Hypothalamus (tissue), 51 donors: ENCODE measurements at regions not wholly inside any gene's neighbourhood (a gene's known extent, or its start where the extent isn't known, plus 50 kb on each side); places are given as distances from the start of the nearest gene placed in this dataset.
"Not testable (repeated sequence)": the region's sequence is repeated elsewhere in the genome, so short reads cannot be mapped to it uniquely, and the experiment has no call there.

Experiments
- DNase-seq, 51 donors: peaks; one replicate each; lab custom pipeline; 2025; lab: John Stamatoyannopoulos, UW

DNA sequence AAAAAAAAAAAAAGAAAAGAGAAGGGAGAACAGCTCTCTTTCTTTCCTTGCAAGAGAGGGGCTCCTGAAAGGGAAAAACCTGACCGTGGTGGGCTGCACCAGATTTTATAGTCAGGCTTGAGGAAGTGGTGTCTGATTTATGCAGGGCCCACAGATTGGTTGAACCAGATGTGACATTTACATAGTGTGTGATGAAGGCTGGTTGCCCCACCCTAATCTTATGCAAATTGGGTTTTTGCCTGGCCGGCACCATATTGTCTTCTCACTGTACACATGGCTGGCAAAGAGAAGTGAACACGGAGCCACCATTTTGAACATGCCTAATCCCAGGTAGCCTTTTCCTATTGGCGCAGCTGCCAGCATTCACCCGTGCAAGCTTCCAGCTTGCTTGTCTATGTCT lies 154.4 kb downstream of the OXSM start:
- no peak for DNase-seq

DNA sequence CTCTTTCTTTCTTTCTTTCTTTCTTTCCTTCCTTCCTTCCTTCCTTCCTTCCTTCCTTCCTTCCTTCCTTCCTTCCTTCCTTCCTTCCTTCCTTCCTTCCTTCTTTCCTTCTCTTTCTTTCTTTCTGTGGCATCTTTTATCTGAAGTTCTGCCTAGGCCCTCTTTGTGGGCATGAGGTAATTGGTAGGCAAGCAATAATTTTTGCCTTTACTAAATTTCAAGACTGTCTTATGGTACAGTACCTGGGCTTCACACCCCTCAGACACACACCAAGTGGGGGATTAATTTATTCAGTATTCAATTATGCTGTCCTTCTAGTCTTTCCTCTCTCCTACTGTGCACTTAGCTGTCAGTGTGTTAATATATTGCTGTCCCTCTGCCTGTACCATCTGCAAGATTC lies 155.5 kb downstream of the OXSM start:
- DNase-seq: no peak

DNA sequence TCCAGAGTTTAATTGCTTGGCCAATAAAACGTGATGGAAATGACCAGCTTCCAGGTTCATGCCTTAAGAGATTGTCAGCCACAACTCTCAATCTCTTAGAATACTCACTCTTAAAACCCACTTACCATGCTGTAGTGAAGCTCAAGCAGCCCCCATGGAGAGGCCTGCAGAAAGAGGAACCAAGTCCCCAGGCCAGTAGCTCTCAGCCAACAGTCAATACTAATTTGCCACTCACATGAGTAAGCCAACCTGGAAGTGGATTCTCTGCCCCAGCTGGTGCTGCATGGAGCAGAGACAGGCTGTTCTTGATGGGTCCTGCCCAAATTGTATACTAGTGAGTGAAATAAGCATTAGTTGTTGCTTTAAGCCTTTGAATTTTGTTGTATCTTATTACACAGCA lies 155.9 kb downstream of the OXSM start:
- no peak for DNase-seq

DNA sequence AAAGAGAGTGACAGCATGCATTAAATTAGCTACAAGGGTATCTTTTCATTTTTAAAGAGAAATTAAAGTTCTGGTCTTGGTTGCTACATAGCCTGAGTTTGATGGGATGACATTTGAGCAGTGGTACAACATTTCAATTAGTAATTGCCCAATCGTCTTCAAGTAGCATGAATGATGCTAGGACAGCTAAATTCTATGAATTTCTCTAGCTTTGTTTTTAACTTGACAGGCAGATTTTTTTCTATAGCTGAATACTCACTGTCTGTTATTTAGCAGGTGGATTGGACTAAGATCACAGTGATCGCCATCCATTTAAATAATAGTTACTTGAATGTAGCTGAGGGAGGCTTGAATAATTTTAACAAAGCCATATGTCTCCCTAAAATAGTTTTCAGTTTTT lies 162.2 kb downstream of the OXSM start:
- no peak for DNase-seq

DNA sequence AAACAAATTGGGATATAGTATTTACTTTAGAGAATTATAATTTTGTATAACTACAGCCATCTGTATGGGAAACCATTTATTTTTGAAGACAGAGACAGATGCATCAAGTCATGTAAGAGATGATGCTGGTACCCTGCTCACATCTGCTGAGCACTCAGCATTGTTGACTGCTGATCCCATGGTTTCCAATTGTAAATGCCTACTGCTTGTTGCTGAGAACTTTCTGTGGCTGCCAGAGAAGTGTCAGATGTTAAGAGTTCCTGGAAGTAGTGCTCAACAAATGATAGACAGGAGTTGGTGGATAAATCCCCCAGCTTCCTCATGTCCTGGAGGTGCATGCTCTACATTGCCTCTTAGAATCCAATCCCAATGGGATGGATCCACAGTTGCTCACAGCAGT lies 167.1 kb downstream of the OXSM start:
- DNase-seq: no peak

DNA sequence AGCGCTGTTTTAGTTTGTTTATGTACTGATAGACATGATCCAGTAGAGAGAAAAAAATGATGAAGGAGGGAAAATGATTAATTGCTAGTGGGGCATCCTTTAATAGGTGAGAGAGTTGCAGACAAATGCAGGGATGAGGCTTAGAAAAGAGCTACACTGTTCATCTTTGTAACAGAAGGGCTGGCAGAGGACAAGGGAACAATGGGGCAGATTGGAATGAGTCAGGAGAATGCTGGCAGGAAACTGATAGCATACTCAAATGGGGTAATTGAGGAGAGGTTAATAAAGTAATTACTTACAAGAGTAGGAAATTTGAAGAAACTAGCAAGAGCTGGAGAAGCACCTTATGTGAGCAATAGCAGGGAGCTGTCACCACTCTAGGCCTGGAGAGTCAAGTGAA lies 170.9 kb downstream of the OXSM start:
- DNase-seq: no peak

DNA sequence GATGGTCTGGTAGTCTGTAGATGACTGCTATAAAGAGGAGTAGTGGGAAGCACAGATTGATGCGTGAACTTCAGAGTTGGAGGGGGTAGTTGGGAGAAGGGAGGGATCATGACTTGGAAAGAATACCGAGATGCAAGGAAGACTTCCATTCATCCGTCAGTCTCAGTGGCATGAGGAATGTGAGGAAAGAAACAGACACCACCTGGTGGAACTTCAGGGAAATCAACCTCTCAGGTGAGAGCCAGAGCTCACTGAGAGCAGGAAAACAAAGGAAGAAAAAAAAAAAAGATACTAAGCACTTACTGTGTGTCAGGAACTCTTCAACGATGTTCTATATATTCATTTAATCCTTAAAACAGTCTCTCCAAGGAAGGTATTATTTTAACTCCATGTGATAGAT lies 172.4 kb downstream of the OXSM start:
- no peak for DNase-seq

DNA sequence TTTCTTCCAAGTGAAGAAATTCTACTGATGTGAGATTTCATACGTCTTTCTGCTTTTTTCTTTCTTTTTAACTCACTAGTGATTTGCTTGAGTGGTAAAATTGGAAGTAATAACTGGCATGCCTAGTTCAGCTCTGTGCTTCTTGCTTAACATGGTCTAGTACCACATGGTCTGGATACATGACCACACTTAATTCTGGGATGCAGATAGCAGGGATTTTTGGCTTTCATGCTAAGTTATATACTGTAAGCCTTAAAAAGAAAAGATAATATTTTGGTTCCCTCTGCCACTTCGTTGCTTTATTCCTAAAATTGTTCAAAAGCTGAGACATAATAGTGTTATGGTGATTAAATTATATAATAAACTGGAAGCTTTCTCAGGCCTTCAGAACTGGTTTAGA lies 174.3 kb downstream of the OXSM start:
- DNase-seq: no peak

DNA sequence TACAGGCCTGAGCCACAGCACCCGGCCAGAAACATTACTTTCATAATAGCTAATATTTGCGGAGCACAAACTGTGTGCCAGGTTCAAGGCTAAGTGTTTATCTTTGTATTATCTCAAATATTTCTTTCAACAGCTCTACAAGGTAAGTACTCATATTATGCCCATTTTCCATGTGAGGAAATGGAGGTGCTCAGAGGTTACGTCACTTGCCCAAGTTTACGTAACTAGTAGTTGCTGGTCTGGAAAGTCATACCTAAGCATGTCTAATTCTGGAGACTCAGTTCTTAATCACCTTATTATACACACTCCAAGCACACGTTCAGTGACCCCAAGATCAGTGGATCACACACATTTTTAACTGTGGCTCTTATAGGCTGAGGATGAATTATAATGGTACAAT lies 177.5 kb downstream of the OXSM start:
- no peak for DNase-seq

DNA sequence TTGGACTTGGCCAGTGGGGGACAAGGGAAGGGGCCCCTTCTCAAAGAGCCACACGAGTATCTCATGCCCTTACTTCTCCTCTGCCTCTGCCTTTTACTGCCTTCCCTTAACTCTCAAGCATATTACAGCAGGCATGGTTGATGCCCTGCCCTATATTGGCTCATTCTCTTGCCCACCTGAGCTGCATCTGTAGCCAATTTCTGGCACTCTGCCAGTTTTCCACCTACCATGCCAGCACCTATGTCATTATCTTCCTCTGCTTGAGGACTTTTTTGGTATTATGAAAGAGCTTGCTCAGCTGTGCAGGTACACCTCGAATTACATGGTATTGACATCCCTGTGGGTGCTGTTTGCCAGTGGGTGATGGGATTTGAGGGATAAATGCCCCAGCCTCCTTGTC lies 181.8 kb downstream of the OXSM start:
- no peak for DNase-seq

DNA sequence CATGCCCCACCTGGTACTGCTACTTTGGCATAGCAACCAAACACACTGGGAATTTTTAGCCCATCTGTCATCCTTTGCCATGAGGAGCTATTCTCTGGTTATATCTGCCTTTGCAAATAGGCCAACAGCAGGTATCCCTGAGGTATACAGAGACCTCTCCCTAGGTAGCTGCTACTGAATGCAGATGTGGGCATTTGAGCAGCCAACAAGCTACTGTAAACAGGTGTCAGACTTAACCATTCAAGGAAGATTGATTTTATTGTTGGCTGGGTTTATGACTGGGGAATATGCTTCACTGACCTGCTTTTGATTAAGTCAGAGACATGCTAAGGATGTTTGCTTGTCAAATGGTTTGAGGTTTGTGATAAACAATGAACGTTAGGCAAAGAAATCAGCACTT lies 183.2 kb downstream of the OXSM start:
- DNase-seq: no peak

DNA sequence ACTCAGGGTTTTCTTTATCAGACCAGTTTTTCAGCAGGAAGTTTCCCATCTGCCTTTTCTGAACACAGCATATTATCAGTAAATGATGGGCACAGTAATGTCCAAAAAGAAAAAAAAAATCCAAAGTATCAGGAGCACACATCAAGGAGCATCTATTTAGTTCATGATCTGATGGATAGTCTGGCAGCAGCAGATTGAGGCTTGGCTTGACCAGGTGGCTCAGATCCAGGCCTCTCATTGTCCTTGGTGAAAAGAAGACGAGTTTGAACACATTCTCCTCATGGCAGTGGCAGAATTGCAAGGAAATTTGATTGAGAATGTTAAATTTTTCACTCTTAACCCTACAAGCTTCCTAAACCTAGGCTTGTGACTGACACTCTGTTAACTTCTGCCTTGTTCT lies 192.9 kb downstream of the OXSM start:
- DNase-seq: no peak

DNA sequence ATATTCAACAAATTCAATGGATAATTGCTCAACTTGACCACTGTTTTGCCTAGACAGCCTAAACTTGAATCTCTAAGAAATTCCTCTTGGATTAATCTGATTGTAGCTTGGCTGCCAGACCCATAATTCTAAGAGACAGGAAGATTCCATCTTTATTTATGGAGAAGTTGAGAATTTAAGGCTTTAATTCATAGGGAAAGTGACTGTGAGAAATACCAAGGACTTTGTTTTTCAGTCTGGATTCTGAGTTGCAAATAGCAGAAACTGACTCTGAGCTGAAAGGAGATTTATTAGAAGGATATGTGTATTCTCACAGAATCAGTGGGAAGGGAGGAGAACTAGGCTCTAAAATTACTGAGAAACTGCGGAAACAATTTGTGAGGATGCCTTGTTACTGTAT lies 195.7 kb downstream of the OXSM start:
- no peak for DNase-seq

DNA sequence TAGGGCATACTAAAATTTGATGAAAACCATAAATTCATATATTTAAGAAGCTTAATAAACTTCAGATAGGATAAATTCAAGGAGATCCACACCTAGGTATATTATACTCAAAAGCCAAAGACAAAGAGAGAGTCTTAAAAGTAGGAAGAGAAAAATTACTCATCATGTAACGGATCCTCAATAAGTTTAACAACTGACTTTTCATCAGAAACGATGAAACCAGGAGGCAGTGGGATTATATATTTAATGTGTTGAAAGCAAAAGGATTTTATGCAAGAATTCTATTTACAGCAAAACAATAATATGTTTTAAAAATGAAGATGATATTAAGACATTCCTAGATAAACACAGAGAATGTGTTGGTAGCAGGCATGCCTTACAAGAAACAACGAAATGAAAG lies 202.7 kb downstream of the OXSM start:
- no peak for DNase-seq

DNA sequence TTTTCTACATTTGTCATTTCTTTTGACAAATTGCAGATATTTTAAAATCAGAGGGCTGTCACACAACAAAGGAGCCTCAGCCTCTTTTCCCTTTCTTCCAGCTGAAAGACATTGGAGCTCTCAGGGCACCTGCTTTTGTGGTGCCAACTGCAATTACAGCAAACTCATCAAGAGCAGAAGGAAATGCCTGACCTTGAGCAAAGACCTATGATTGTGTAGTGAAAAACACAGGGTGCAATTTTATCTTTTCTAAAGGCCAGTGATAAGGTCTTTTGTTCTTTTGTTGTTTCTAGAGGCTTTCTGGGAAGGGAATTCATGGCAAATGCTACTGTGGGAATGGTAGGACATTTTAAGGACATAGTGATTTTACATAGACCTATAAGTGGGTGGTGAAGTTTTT lies 214.3 kb downstream of the OXSM start:
- no peak for DNase-seq

DNA sequence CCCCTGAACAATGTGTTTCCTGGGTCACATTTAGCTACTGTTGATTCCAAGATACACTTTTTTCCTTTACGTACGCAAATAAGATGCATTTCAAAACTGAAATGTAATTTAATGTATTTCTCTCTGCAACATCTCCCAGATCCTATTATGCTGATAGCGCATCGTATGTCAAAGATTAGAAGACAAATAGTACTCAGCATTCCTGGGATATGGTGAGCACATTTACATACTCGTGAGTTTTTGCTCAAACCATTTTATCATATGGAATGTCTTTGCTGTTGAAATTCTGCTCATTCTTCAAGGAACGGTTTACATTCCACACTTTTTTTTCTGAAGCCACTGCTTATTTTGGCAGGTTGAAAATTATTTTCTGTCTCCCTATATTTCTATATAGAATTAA lies 221.4 kb downstream of the OXSM start:
- no peak for DNase-seq

DNA sequence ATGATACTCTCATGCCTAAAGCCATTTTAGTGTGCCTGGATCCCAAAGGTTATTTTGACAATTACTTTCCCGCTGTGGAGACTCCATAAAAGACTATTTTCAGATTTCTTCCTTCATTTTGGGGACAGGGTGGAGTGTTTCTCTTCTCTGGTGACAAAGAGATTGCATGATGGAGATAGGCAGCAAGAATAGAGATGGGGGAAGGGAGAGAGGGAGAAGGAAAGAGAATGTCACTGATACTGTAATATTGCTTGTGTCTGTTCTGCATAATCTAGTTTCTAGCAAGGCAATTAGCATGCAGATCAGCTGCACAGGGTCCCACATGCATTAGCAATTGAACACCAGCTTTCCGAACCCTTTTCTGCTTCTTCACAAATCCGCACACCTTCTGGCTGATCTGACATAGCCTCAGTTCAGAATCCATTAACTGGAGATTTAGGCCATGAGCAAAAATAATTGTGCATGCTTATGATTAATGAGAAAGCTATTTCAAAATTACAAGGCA lies 222.4 kb downstream of the OXSM start:
- DNase-seq: no peak

DNA sequence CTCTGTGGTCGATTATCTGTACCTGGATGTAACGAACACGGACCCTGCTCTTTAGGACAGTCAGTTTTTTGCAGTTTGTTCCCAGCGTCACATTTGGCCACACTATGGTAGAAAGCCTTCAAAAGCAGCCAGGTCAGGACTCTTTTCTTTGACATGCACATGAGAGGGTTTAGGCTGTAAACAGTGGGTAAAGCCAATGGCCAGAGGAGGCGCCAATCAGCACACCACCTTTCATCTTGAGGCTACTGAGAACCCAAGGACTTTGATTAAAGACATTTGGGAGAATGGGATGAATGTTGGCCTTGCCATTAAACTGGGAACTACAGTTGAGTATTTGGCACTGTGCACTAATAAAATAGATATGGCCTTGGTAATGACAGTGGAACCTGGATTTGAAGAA lies 225.9 kb downstream of the OXSM start:
- DNase-seq: no peak

DNA sequence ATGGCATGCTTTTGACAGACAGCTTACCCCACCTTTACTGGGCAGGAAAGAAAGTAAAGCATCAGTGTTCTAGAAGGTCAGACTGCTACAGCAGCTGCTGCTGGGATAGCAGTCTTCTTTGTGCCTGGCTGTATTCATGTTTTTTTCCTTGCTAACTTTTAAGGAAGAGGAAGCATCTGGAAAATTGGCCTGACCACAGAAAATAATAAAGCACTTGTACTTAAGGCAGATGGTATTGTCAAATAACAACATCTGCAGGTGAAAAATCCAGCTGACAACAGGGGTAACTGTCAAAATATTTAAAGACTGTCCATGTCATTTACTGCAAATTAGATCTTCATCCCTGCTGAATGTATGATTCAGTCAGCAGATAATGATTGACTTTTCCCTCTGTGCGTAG lies 229.0 kb downstream of the OXSM start:
- DNase-seq: no peak

DNA sequence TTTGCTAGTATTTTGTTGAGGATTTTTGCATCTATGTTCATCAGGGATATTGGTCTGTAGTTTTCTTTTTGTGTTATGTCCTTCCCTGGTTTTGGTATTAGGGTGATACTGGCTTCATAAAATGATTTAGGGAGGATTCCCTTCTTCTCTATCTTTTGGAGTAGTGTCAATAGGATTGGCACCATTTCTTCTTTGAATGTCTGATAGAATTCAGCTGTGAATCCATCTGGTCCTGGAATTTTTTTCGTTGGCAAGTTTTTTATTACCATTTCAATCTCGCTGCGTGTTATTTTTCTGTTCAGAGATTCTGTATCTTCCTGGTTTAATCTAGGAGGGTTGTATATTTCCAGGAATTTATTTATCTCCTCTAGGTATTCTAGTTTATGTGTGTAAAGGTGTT lies 234.3 kb downstream of the OXSM start:
- DNase-seq: not testable (repeated sequence)

DNA sequence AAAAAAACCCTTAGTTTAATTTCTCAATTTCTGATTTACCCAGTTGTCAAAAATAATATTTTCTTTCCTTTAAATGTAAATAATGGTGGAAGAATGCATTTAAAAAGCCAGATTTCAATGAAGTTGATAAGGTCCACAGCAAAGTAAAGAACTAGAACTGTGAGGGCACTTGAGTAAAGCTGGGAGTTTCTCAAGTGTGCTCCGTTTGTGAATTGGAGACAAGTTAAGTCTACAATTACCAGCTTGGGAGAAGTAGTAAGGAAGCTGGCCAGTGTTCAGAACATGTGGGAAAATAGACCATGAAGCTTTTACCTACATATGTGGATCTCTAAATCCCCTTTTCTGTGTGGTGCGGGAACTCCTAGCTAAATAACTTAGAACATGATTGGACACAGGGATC lies 239.4 kb downstream of the OXSM start:
- no peak for DNase-seq

DNA sequence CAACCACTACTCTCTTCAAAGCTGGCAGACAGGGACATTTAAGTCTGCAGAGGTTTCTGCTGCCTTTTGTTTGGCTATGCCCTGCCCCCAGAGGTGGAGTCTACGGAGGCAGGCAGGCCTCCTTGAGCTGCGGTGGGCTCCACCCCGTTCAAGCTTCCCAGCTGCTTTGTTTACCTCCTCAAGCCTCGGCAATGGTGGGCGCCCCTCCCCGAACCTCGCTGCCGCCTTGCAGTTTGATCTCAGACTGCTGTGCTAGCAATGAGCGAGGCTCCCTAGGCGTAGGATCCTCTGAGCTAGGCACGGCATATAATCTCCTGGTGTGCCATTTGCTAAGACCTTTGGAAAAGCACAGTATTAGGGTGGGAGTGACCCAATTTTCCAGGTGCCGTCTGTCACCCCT lies 252.2 kb downstream of the OXSM start:
- DNase-seq: not testable (repeated sequence)

DNA sequence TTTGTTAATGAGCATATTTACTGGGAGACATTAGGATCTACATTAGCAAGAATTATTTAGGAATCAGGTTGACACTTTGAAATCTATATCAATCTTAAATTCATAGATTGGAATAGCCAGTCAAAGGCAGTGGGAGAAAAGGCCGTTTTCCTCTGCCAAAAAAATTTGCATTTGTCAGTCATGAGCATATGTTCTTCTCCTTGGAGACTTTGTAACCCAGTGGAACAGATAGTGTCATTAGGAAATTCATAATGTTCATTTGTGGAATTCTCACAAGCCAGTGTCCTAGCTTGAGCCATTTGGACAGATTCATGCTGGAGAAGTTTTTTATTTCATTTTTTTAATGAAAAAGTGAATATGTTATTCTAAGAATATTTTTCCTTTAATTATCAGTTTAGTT lies 260.1 kb downstream of the OXSM start:
- no peak for DNase-seq

DNA sequence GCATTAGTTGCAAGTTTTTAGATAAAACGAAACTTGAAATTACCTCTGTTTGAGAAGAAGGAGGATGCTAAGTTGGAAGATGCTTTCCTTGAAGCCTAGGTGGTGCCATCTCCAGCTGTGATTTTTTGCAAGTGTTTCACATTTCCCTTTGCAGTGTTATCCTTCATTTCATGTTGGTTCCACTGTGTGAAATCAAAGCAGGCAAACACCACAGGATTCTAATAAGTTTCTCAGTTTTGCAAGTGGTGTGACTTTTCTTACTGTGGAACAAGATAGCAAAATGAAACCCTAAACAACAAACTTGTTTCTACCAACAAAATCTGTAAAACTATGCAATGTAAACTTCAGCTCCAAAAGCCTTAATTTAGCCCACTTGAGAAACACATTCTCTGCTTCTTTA lies 260.9 kb downstream of the OXSM start:
- no peak for DNase-seq
